Activated CD4-positive, alpha-beta T cell treated with anti-CD3 and anti-CD28 coated beads for 4 hours (primary cell): ENCODE measurements at regions not wholly inside any gene's neighbourhood (a gene's known extent, or its start where the extent isn't known, plus 50 kb on each side); places are given as distances from the start of the nearest gene placed in this dataset.

ENCODE experiments used
- DNase-seq, 2 donors: peaks; one replicate each; pipeline ENCODE4 v3.0.0-alpha.2; 2020

GRCh38 chr1:221072214-221072613, 193.0 kb downstream of the HLX start:
- no peak for DNase-seq

GRCh38 chr1:221074332-221074731, 195.1 kb downstream of the HLX start:
- DNase-seq, result no peak

- DNase-seq, result no peak
Observed at GRCh38 chr1:221075911-221076310, 196.7 kb downstream of the HLX start.

GRCh38 chr1:221076391-221076811, 197.2 kb downstream of the HLX start:
- DNase-seq, result no peak

DNA sequence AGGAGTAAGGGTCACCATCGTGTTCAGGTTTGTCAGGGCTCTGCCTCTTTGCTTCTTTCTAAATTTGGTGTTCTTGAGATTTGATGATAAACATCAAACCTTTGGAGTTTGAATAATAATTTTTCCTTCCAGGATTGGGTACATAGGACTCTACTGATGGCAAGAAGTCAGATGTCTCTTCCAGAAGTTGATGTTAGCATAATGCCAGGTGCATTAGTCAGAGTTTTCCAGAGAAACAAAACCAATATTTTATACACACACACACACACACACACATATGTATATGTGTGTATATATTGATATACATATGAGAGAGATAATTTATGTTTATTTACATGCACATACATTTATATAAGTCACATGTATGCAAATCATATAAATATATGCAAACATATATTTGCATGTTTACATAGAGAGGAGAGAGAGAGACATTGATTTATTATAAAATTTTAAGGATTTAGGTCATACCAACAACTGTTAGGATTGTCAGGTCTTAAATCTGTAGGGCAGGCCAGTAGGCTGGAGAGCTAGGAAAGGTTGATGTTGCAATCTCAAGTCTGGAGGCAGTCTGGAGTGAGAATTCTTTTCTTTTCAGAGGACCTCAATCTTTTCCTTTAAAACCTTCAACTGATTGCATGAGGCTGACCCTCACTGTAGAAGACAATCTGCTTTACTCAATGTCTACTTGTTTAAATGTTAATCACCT, 199.2 kb downstream of the HLX start:
- no peak for DNase-seq

- no peak for DNase-seq
Observed at GRCh38 chr1:221083902-221084301, 204.7 kb downstream of the HLX start.

- DNase-seq, result no peak
Observed at GRCh38 chr1:221084681-221085080, 205.4 kb downstream of the HLX start.

GRCh38 chr1:221085701-221086375, 206.6 kb downstream of the HLX start:
- no peak for DNase-seq

GRCh38 chr1:221087919-221088318, 208.7 kb downstream of the HLX start:
- no peak for DNase-seq

DNA sequence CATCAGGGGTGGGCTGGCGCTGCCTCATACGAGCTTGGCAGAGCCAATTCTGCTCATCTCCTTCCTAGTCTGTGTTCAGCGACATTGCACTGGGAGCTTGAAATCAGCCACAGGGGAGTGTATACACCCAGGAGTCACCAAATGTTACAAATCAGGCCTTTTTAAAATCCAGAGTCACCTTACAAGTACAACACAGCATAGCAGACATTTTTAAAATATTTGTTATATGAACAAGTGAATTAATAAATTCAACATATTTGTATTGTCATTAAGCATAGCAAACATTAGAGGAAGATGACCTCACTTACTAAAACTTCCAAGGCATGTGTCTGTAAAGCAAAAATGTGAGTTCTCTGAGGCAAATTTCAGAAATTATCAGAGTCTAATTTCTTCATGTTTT, 210.0 kb downstream of the HLX start:
- no peak for DNase-seq

DNA sequence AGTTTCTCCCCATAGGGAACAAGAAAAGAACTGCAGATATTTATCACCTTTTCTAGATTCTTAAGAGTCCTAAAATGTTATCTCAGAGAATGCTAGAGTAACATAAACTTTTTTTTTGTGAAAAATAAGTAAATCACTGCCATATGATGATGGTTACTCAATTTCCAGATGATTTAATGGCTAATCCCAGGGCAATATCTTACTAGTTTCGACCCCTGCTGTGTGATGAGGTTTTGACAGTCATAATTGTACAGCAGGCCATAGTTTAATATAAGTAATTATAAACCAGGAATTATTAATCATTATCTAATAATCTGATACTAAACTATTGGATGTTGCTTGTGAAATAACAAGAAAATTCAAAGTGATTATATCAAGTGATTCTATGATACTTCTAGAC, 210.6 kb downstream of the HLX start:
- DNase-seq, result no peak

GRCh38 chr1:221093903-221094791, 214.9 kb downstream of the HLX start:
- no peak for DNase-seq

- no peak for DNase-seq
Observed at GRCh38 chr1:221097479-221098281, 218.4 kb downstream of the HLX start.

DNA sequence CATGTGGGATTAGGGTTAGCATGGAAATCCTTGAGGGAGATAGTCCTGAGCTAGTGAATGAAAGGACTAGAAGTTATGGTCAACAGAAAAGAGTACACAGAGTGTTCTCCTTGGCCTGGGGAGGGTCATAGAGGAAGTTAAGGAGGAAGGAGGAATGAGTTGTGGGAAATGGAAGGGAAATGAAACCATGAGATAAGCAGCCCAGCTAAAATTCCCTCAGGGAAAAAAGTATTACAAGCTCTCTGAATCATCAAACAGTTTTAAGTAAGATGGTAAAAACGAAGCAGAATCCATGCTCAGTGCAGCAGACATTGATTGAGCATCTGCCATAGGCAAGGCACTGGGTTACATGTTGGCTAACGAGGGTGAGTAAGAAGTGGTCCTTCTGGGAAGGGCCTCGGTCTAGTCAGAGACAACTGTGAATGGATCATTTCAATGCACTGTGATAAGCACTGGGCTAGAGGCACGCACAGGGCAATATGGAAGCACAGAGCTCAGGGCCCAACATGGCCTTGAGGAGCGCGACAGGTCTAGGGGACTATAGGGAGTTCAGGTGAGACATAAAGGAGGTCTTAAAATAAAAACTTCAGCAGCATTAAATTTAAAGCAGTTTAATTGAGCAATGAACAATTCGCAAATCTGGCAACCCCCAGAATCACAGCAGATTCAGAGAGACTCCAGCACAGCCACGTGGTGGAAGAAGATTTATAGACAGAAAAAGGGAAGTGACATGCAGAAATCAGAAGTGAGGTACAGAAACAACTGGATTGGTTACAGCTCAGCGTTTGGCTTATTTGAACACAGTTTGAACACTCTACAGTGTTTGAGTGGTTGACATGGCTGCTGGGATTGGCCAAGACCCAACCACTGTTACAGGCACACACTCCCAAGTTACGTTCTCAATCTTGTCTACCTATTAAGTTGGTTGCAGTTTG, 219.5 kb downstream of the HLX start:
- no peak for DNase-seq

DNA sequence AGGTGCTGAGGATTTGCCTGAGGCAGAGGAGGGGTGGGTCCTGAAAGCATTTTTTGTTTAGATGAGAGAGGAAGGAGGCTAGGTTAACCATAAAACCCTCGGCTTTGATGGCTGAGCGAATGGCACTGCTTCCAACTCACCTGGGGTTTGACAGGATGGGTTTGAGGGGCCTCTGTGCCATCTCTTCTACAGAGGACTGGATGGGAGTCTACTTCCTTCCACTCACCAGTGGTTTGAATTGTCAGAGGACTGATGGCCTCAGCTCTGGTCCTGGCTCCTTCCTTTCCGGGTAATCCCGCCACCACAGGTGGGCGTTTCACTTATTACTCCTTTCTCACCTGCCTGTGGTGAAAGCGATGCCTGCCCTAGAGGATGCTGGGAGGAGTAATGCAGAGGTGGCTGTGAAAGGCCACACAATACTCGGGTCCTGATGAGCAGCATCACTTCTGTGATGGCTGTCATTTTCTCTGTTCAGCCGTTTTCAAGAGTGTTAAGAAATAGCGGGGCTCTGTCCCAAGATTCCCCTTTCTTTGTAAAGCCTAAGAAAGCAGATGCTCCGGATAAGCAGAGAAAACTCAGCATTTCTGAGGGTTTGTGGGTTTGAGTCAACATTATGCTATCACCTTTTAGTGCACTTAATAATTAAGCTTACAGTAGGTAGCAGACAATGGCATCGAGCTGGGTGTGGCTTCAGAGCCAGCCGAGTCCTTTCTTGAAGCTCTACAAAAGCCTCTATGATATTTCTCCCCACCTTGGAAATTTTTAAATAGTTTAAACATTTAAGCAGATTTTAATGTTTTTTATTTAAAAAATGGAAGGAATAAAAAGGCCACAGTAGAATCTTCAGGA, 220.7 kb downstream of the HLX start:
- no peak for DNase-seq

- DNase-seq, result no peak
Observed at GRCh38 chr1:221100611-221101010, 221.4 kb downstream of the HLX start.

- DNase-seq, result no peak
Observed at GRCh38 chr1:221101807-221102605, 222.8 kb downstream of the HLX start.

- no peak for DNase-seq
Observed at GRCh38 chr1:221104596-221104995, 225.4 kb downstream of the HLX start.

DNA sequence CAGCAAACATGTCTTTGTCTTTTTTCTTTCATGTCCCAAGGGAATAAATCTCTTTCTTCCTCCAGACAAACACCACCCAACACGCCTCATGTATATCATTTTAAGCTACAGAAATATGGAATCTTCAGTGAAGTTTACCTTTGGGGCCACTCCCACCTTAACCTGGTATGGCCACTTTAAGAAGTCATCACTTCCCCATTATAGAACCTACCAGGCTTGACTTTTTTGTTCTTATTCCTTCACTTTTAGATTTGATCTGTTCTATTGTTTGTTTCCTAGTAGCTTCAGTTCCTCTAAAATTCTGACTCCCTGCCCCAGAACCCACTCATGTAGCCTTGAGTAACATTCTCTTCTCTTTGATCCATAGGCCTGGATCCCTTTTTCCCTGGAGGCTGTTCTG, 226.3 kb downstream of the HLX start:
- no peak for DNase-seq

- no peak for DNase-seq
Observed at GRCh38 chr1:221106616-221107015, 227.4 kb downstream of the HLX start.
